Lower lobe of right lung (tissue), 2 donors: ENCODE measurements at regions not wholly inside any gene's neighbourhood (a gene's known extent, or its start where the extent isn't known, plus 50 kb on each side); places are given as distances from the start of the nearest gene placed in this dataset.
"Not testable (repeated sequence)": the region's sequence is repeated elsewhere in the genome, so short reads cannot be mapped to it uniquely, and the experiment has no call there.

Experiments
- ATAC-seq, 2 donors: fragments of 200-7000 bp; cut with Tn5 transposase; one replicate each; pipeline ENCODE4 v1.9.1; 2020 to 2022; ENCODE audit warnings: mild to moderate bottlenecking in 2 of 2, moderate library complexity in 2 of 2
- DNase-seq: peaks from one replicate; pipeline ENCODE4 v3.0.0-alpha.2; 2020
- H3K27ac ChIP-seq: fragments of 200-600 bp; one replicate; pipeline ENCODE4 v1.8.0; 2022
- H3K27me3 ChIP-seq: fragments of 200-600 bp; one replicate; pipeline ENCODE4 v1.8.0; 2022; ENCODE audit warnings: low read depth
- H3K36me3 ChIP-seq: fragments of 200-600 bp; one replicate; pipeline ENCODE4 v1.8.0; 2022; ENCODE audit warnings: mild to moderate bottlenecking
- H3K4me1 ChIP-seq: fragments of 200-600 bp; one replicate; pipeline ENCODE4 v1.8.0; 2022
- H3K4me3 ChIP-seq: fragments of 200-600 bp; one replicate; pipeline ENCODE4 v1.8.0; 2022; ENCODE audit warnings: mild to moderate bottlenecking
- H3K9me3 ChIP-seq: fragments of 200-600 bp; one replicate; pipeline ENCODE4 v1.8.0; 2022
- CTCF ChIP-seq: fragments of 200-600 bp; IDR thresholded peaks from one replicate; pipeline ENCODE4 v1.8.0; 2022; ENCODE audit warnings: antibody characterized with exemption, mild to moderate bottlenecking
- intact Hi-C: fragments of 100-400 bp; cut with DNase I; formaldehyde crosslinking; loops from one replicate; pipeline ENCODE4 v1.11.0; 2022
- donor health status: DM: no; HTN: yes; CAD: no; lungs with severe emphysema.

DNA sequence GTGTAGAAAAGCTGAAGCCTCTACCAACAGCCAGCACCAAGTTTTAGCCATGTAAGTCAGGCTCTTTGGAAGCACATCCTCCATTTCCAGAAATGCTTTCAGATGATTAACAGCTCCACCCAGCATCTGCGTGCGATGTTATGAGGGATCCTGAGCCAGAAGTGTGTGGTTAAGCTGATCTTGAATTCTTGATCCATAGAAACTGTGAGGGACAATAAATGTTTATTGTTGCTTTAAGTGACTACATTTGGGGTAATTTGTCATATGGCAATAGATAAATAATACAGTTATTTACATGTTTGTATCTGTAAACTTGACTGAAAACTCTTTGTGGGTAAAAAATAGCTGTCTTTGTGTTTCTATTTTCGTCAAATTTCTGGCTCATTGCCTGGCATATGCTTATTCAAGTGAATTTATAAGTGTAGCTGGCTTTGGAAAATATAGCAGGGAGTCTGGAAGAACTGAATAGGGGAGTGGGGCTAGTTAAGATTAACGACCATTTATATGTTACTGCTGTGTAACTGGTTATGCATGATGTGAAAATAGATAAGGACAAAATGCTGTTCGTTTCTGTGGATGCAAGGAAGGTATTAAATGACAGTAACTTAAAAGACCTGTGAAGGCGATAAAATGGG lies 234.1 kb downstream of the LRRC70 start:
- TF ChIP-seq CTCF: no peak
- no peak for DNase-seq
- intact Hi-C loops: no loop called here

GRCh38 chr5:62804819-62805218 lies 226.2 kb downstream of the LRRC70 start:
- DNase-seq, H3K27me3 ChIP-seq, H3K36me3 ChIP-seq, H3K27ac ChIP-seq, intact Hi-C loops, H3K4me3 ChIP-seq, H3K9me3 ChIP-seq, ATAC-seq, H3K4me1 ChIP-seq: not testable (repeated sequence)

More for the DNA sequence above, 234.1 kb downstream of the LRRC70 start:
- Histone ChIP-seq H3K36me3 (no peaks in the 10 kb centered on the region), H3K4me3 (no peak overlapping the region), H3K4me1 (no peaks in the 10 kb centered on the region), H3K27ac (no peak overlapping the region), H3K27me3 (no peaks in the 10 kb centered on the region), H3K9me3 (no peaks in the 10 kb centered on the region)
- no peak for ATAC-seq

DNA sequence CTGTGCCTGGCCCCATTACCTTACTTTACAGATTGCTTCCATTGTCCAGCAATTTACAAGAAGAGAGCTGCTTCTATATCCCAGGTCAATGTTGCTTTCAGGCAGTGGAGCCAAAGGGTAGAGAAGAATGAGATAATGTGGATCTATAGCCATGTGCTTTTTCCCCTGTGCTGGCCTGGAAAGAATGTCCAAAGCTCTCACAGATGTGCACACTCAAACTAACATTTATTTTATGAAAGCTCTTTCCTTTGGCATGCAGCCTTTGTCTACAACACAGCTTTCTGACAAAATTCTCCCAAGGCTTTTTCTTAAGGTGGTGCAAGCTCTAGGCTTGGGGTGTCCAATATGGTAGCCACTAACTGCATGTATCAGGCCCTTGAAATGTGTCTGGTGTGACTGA lies 217.3 kb downstream of the LRRC70 start:
- ATAC-seq: no peak
- H3K27ac ChIP-seq: no peak overlapping the region
- H3K36me3 ChIP-seq: no peaks in the 10 kb centered on the region
- H3K4me1 ChIP-seq: no peaks in the 10 kb centered on the region
- no peak for DNase-seq
- no peaks in the 10 kb centered on the region for H3K27me3 ChIP-seq
- no peak overlapping the region for H3K4me3 ChIP-seq
- no peaks in the 10 kb centered on the region for H3K9me3 ChIP-seq
- intact Hi-C loops: no loop called here
- TF ChIP-seq CTCF: no peak

DNA sequence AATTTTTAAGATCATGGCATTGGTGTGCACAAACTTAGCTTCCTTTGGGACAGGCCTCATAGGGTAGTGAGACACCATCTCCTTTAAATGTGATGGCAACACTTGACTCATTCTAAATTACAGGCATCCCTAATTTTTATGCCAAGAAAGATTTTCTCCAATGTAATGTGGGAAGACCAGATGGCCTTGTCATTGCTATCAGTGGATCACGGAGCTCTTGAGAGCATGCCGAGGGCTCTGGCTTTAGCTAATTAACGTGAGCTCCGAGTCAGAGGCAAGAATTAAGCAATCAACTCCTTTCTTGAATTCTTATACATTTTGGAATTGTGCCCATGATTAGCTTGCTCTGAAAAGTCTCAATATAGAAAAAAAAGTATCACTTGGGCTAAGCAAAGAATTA lies 215.8 kb downstream of the LRRC70 start:
- no peaks in the 10 kb centered on the region for H3K36me3 ChIP-seq
- H3K9me3 ChIP-seq: no peaks in the 10 kb centered on the region
- no peak overlapping the region for H3K4me3 ChIP-seq
- H3K27ac ChIP-seq: no peak overlapping the region
- H3K4me1 ChIP-seq: no peaks in the 10 kb centered on the region
- no peak for DNase-seq
- ATAC-seq: no peak
- intact Hi-C loops: no loop called here
- H3K27me3 ChIP-seq: no peaks in the 10 kb centered on the region
- no peak for TF ChIP-seq CTCF

GRCh38 chr5:62791059-62791458 lies 212.4 kb downstream of the LRRC70 start:
- H3K9me3 ChIP-seq: no peaks in the 10 kb centered on the region
- ATAC-seq (peak in 1 of 2 donors; percentile 43), DNase-seq (no peak)
- no peaks in the 10 kb centered on the region for H3K4me1 ChIP-seq
- intact Hi-C loops: no loop called here
- H3K36me3 ChIP-seq: no peaks in the 10 kb centered on the region
- H3K27me3 ChIP-seq: no peaks in the 10 kb centered on the region
- H3K4me3 ChIP-seq: no peak overlapping the region
- H3K27ac ChIP-seq: no peak overlapping the region
- peak; percentile 13 for TF ChIP-seq CTCF

- Histone ChIP-seq H3K9me3 (no peaks in the 10 kb centered on the region), H3K36me3 (no peaks in the 10 kb centered on the region), H3K4me1 (no peaks in the 10 kb centered on the region), H3K27ac (no peak overlapping the region), H3K4me3 (no peak overlapping the region), H3K27me3 (no peaks in the 10 kb centered on the region)
- intact Hi-C loops: no loop called here
- no peak for TF ChIP-seq CTCF
- ATAC-seq: peak; percentile 83 to 92
- DNase-seq: no peak
Measured at GRCh38 chr5:62790348-62790747, 211.7 kb downstream of the LRRC70 start.
